Lower leg skin (tissue), 4 donors: ENCODE measurements at regions not wholly inside any gene's neighbourhood (a gene's known extent, or its start where the extent isn't known, plus 50 kb on each side); places are given as distances from the start of the nearest gene placed in this dataset.

ENCODE experiments used
- DNase-seq, 2 donors: peaks; one replicate each; pipeline ENCODE4 v3.0.0-alpha.2; 2019; ENCODE audit warnings: low spot score in 2 of 2
- H3K4me3 ChIP-seq: fragments of 200-600 bp; sonication (generic); 2 replicates; pipeline ENCODE4 v1.5.1; 2017; ENCODE audit warnings: mild to moderate bottlenecking, low read depth; ENCODE audit not compliant: poor library complexity, severe bottlenecking
- POLR2A ChIP-seq, 2 donors: fragments of 450-650 bp; IDR thresholded peaks; one replicate each; pipeline ENCODE4 v1.6.1; 2016 to 2017; ENCODE audit warnings: antibody characterized with exemption in 2 of 2, mild to moderate bottlenecking in 1 of 2, moderate library complexity in 1 of 2
- WGBS, 2 donors: methylation state at CpG; one replicate each; pipeline ENCODE4 v1.1.5; 2018; 5-methylcytosine and 5-hydroxymethylcytosine counted together
- intact Hi-C: fragments of 100-400 bp; cut with DNase I; formaldehyde crosslinking; loops from one replicate; pipeline ENCODE4 v1.15.0; 2023; ENCODE audit warnings: low total_unique reads
- TF ChIP-seq, protein P1 (sequence below), 3 donors: fragments of 450-650 bp; IDR thresholded peaks; one replicate each; pipeline ENCODE4 v1.5.1; 2016; ENCODE audit warnings: antibody characterized with exemption in 3 of 3, mild to moderate bottlenecking in 3 of 3, moderate library complexity in 2 of 3

DNA sequence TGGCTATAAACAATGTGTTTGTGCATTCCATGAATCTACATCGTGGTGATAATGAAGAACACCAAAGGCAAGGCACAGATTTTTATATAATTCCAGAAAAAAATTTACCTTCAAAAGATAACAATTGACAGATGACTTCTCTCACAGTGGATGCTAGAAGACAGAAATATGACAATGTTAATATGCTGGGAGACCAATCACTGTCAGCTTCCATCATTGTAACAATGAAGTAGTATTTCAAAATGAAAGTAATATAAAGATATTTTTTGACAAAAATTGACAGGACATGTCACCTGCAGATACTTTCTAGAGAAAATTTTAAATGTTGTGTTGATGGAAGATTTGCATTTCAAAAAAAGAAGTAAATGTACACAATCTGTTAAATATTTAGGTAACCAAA, 1925.9 kb upstream of the LRRTM1 start:
- no peak overlapping the region for H3K4me3 ChIP-seq
- TF ChIP-seq, protein P1, sequence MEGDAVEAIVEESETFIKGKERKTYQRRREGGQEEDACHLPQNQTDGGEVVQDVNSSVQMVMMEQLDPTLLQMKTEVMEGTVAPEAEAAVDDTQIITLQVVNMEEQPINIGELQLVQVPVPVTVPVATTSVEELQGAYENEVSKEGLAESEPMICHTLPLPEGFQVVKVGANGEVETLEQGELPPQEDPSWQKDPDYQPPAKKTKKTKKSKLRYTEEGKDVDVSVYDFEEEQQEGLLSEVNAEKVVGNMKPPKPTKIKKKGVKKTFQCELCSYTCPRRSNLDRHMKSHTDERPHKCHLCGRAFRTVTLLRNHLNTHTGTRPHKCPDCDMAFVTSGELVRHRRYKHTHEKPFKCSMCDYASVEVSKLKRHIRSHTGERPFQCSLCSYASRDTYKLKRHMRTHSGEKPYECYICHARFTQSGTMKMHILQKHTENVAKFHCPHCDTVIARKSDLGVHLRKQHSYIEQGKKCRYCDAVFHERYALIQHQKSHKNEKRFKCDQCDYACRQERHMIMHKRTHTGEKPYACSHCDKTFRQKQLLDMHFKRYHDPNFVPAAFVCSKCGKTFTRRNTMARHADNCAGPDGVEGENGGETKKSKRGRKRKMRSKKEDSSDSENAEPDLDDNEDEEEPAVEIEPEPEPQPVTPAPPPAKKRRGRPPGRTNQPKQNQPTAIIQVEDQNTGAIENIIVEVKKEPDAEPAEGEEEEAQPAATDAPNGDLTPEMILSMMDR (IDR thresholded peaks at IDR 0.05): no peak
- TF ChIP-seq POLR2A (IDR thresholded peaks at IDR 0.05): no peak
- DNase-seq: no peak
- WGBS, 2 donors: 60 to 68% methylated on average over 1 of the region's 1 CpG
- intact Hi-C loops: loop anchor here (5.0 kb wide), 1 partner anchor 1453 kb away; no protein-coding TSS in a partner anchor

- DNase-seq: no peak
- WGBS, 2 donors: 57 to 60% methylated on average over 2 of the region's 2 CpGs
- intact Hi-C loops: no loop called here
- H3K4me3 ChIP-seq: no peak overlapping the region
- no peak for TF ChIP-seq POLR2A (IDR thresholded peaks at IDR 0.05)
- TF ChIP-seq, protein P1 (IDR thresholded peaks at IDR 0.05): no peak
These were observed 1921.9 kb upstream of the LRRTM1 start for GRCh38 chr2:82226441-82226840.

GRCh38 chr2:82224301-82224940, 1919.9 kb upstream of the LRRTM1 start:
- H3K4me3 ChIP-seq: no peak overlapping the region
- intact Hi-C loops: no loop called here
- TF ChIP-seq, protein P1 (IDR thresholded peaks at IDR 0.05): no peak
- no peak for TF ChIP-seq POLR2A (IDR thresholded peaks at IDR 0.05)
- DNase-seq: no peak
- WGBS, 2 donors: 59 to 66% methylated on average over 5 of the region's 5 CpGs

DNA sequence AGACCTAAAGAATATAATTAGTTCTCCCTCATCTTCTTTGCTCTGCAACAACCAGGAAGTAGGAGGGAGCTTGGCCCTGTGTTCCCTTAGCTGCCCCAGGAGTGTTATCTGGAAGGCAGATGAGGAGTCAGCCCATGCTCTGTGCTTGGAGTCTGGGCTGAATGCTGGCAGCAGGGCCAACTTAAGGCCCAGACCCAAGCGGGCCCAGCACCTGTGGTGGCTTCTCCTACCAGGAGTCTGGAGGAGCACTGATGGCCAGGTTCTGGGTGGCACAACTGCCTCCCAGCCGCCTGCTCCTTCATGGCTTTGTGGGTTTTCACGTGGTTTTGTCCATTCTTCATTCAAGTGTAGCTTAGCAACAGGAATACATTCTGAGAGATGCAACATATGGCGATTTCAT, 1910.7 kb upstream of the LRRTM1 start:
- TF ChIP-seq, protein P1 (IDR thresholded peaks at IDR 0.05): no peak
- no peak for TF ChIP-seq POLR2A (IDR thresholded peaks at IDR 0.05)

DNA sequence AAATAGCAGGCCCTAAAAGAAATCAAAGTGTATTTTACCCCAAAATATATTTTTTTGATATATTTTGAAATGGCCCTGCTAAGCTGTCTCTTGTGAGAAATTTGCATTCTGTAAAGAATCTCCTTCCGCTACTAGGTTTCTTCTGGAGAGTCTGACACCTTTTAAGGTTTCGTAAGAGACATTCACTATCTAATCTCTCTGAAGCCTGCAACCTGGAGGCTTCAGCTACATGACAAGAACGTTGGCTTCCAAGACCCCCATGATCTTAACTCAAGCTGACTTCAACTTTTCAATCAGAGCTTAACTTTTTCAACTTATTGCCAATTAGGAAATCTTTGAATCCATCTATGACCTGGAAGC, 1894.9 kb upstream of the LRRTM1 start:
- intact Hi-C loops: no loop called here
- 74 to 78% methylated on average over 3 of the region's 3 CpGs for WGBS, 2 donors

More for the DNA sequence above, 1910.7 kb upstream of the LRRTM1 start:
- H3K4me3 ChIP-seq: no peak overlapping the region
- intact Hi-C loops: no loop called here
- WGBS, 2 donors: 71 to 74% methylated on average over 4 of the region's 4 CpGs
- no peak for DNase-seq

More for the DNA sequence above, 1894.9 kb upstream of the LRRTM1 start:
- H3K4me3 ChIP-seq: no peak overlapping the region
- DNase-seq: no peak
- TF ChIP-seq, protein P1 (IDR thresholded peaks at IDR 0.05): no peak
- TF ChIP-seq POLR2A (IDR thresholded peaks at IDR 0.05): no peak
